Liver (tissue), 3 donors: ENCODE measurements at regions not wholly inside any gene's neighbourhood (a gene's known extent, or its start where the extent isn't known, plus 50 kb on each side); places are given as distances from the start of the nearest gene placed in this dataset.

Source experiments
- ATF3 ChIP-seq: IDR thresholded peaks from 2 replicates; pipeline ENCODE4 v1.6.1; 2016; ENCODE audit warnings: antibody characterized with exemption
- CTCF ChIP-seq: fragments of 150-350 bp; IDR thresholded peaks from 2 replicates; pipeline ENCODE4 v1.5.1; 2017; ENCODE audit warnings: improper control_type of control experiment, low read depth, low read length; ENCODE audit not compliant: missing input control
- HNF4A ChIP-seq, 2 donors: conservative IDR thresholded peaks; 2 replicates each; pipeline ENCODE4 v1.6.1; 2016; ENCODE audit warnings: antibody characterized with exemption in 2 of 2, mild to moderate bottlenecking in 2 of 2
- JUND ChIP-seq, 2 donors: IDR thresholded peaks; 2 replicates each; pipeline ENCODE4 v1.6.1; 2016; ENCODE audit warnings: antibody characterized with exemption in 2 of 2
- RXRA ChIP-seq, 2 donors: IDR thresholded peaks; 2 replicates each; pipeline ENCODE4 v1.6.1; 2017 to 2018; ENCODE audit warnings: antibody characterized with exemption in 2 of 2, mild to moderate bottlenecking in 1 of 2
- TAF1 ChIP-seq: conservative IDR thresholded peaks from 2 replicates; pipeline ENCODE4 v1.6.1; 2016; ENCODE audit warnings: antibody characterized with exemption, mild to moderate bottlenecking
- TF ChIP-seq, protein P1 (sequence below): IDR thresholded peaks from 2 replicates; pipeline ENCODE4 v1.6.1; 2016; ENCODE audit warnings: antibody characterized with exemption, mild to moderate bottlenecking
- TF ChIP-seq, protein P2 (sequence below): IDR thresholded peaks from 2 replicates; pipeline ENCODE4 v1.6.1; 2016; ENCODE audit warnings: antibody characterized with exemption
- TF ChIP-seq, protein P3 (sequence below): IDR thresholded peaks from 2 replicates; pipeline ENCODE4 v1.6.1; 2016; ENCODE audit warnings: antibody characterized with exemption
- donor health status: healthy.
- donor health status: healthy.

- no peak for TF ChIP-seq CTCF
- TF ChIP-seq, protein P1, sequence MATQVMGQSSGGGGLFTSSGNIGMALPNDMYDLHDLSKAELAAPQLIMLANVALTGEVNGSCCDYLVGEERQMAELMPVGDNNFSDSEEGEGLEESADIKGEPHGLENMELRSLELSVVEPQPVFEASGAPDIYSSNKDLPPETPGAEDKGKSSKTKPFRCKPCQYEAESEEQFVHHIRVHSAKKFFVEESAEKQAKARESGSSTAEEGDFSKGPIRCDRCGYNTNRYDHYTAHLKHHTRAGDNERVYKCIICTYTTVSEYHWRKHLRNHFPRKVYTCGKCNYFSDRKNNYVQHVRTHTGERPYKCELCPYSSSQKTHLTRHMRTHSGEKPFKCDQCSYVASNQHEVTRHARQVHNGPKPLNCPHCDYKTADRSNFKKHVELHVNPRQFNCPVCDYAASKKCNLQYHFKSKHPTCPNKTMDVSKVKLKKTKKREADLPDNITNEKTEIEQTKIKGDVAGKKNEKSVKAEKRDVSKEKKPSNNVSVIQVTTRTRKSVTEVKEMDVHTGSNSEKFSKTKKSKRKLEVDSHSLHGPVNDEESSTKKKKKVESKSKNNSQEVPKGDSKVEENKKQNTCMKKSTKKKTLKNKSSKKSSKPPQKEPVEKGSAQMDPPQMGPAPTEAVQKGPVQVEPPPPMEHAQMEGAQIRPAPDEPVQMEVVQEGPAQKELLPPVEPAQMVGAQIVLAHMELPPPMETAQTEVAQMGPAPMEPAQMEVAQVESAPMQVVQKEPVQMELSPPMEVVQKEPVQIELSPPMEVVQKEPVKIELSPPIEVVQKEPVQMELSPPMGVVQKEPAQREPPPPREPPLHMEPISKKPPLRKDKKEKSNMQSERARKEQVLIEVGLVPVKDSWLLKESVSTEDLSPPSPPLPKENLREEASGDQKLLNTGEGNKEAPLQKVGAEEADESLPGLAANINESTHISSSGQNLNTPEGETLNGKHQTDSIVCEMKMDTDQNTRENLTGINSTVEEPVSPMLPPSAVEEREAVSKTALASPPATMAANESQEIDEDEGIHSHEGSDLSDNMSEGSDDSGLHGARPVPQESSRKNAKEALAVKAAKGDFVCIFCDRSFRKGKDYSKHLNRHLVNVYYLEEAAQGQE = no peak
- no peak for TF ChIP-seq JUND (IDR thresholded peaks at IDR 0.05)
- TF ChIP-seq TAF1 = no peak
- no peak for TF ChIP-seq HNF4A (conservative IDR thresholded peaks at IDR 0.05)
- TF ChIP-seq ATF3 = no peak
- TF ChIP-seq, protein P2, sequence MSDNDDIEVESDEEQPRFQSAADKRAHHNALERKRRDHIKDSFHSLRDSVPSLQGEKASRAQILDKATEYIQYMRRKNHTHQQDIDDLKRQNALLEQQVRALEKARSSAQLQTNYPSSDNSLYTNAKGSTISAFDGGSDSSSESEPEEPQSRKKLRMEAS = no peak
- TF ChIP-seq RXRA (IDR thresholded peaks at IDR 0.05) = no peak
- TF ChIP-seq, protein P3, sequence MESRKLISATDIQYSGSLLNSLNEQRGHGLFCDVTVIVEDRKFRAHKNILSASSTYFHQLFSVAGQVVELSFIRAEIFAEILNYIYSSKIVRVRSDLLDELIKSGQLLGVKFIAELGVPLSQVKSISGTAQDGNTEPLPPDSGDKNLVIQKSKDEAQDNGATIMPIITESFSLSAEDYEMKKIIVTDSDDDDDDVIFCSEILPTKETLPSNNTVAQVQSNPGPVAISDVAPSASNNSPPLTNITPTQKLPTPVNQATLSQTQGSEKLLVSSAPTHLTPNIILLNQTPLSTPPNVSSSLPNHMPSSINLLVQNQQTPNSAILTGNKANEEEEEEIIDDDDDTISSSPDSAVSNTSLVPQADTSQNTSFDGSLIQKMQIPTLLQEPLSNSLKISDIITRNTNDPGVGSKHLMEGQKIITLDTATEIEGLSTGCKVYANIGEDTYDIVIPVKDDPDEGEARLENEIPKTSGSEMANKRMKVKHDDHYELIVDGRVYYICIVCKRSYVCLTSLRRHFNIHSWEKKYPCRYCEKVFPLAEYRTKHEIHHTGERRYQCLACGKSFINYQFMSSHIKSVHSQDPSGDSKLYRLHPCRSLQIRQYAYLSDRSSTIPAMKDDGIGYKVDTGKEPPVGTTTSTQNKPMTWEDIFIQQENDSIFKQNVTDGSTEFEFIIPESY = no peak
These were observed 173.8 kb upstream of the PPP2R2D start for GRCh38 chr10:131726967-131727366.
